ENCODE measurements at regions not wholly inside any gene's neighbourhood (a gene's known extent, or its start where the extent isn't known, plus 50 kb on each side); places are given as distances from the start of the nearest gene placed in this dataset.

DNA sequence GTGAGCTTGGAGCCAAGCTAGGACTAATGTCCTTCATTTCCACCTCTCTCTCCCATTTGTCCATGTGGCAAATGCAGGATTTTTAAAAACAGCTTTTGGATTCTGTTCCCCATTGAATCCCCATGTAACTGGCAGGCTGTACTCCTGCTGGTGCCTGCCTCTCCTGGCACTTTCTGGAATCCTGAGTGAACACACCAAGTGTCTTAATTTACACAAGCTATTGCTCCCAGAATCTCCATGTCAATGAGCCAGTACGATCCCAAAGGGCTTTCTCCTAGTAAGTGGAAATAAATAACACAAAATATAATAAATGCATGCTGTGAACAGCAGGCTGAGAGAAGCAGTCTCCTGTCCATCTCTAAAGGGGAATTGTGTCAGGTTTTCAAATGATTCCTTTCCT lies 88.4 kb upstream of the WWC1 start:
- no peaks in the 10 kb centered on the region for H4K20me1 ChIP-seq (ENCODE audit: control insufficient read depth, insufficient read depth)
- FAIRE-seq (no peak), ATAC-seq (no peak), DNase-seq (ENCODE audit: low read depth, low spot score) (no peak)
- SMC1A ChIA-PET (ENCODE audit: uncharacterized antibody, unreplicated experiment): interaction anchor here (0.6 kb wide), 1 partner anchor 86 kb away, joined by 3 read pairs; no protein-coding TSS in a partner anchor
- no peak overlapping the region for H3K4me2 ChIP-seq (ENCODE audit: control insufficient read depth, insufficient read depth)
- CTCF ChIA-PET: interaction anchor here (0.6 to 2.0 kb wide), 2 partner anchors 17 to 110 kb away, joined by 3 to 8 read pairs; no protein-coding TSS in a partner anchor
- no peak overlapping the region for H3K9ac ChIP-seq (ENCODE audit: control insufficient read depth, insufficient read depth, low read length)
- no peaks in the 10 kb centered on the region for H3K4me1 ChIP-seq (ENCODE audit: control insufficient read depth, insufficient read depth, low read length)
- intact Hi-C loops (cut with micrococcal nuclease; ENCODE audit: unreplicated experiment): no loop called here
- WGBS (ENCODE audit: insufficient coverage, insufficient replicate concordance, low lambda C conversion rate, missing lambda C conversion rate): 4% methylated on average over 1 of the region's 1 CpG
- no peak overlapping the region for H3K4me3 ChIP-seq
- H3K9me3 ChIP-seq (replicated peaks; ENCODE audit: control insufficient read depth, insufficient read depth, low read length): no peaks in the 10 kb centered on the region
- POLR2A ChIA-PET: no interaction called here
- H3K27ac ChIP-seq (ENCODE audit: control insufficient read depth, insufficient read depth): no peak overlapping the region
- TF ChIP-seq PKNOX1 (IDR thresholded peaks at IDR 0.05) (no peak), SPI1 (IDR thresholded peaks at IDR 0.05; ENCODE audit: borderline replicate concordance, insufficient read depth, low read depth, low read length) (no peak), YBX1 (IDR thresholded peaks at IDR 0.05) (no peak), PAX8 (IDR thresholded peaks at IDR 0.05) (no peak), PRDM15 (CRISPR knock-in tag; IDR thresholded peaks at IDR 0.05) (no peak), DPF2 (IDR thresholded peaks at IDR 0.05) (no peak), NBN (IDR thresholded peaks at IDR 0.05) (no peak), FOXK2 (IDR thresholded peaks at IDR 0.05) (no peak), CBX5 (IDR thresholded peaks at IDR 0.05; ENCODE audit: low read depth) (no peak), SRF (IDR thresholded peaks at IDR 0.05; ENCODE audit: low read depth in 2 of 2, low read length in 2 of 2) (no peak), NR2F1 (conservative IDR thresholded peaks at IDR 0.05) (no peak)
- TF ChIP-seq, protein P1, sequence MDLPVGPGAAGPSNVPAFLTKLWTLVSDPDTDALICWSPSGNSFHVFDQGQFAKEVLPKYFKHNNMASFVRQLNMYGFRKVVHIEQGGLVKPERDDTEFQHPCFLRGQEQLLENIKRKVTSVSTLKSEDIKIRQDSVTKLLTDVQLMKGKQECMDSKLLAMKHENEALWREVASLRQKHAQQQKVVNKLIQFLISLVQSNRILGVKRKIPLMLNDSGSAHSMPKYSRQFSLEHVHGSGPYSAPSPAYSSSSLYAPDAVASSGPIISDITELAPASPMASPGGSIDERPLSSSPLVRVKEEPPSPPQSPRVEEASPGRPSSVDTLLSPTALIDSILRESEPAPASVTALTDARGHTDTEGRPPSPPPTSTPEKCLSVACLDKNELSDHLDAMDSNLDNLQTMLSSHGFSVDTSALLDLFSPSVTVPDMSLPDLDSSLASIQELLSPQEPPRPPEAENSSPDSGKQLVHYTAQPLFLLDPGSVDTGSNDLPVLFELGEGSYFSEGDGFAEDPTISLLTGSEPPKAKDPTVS (IDR thresholded peaks at IDR 0.05; ENCODE audit: low read depth, low read length): no peak
- TF ChIP-seq, protein P2, sequence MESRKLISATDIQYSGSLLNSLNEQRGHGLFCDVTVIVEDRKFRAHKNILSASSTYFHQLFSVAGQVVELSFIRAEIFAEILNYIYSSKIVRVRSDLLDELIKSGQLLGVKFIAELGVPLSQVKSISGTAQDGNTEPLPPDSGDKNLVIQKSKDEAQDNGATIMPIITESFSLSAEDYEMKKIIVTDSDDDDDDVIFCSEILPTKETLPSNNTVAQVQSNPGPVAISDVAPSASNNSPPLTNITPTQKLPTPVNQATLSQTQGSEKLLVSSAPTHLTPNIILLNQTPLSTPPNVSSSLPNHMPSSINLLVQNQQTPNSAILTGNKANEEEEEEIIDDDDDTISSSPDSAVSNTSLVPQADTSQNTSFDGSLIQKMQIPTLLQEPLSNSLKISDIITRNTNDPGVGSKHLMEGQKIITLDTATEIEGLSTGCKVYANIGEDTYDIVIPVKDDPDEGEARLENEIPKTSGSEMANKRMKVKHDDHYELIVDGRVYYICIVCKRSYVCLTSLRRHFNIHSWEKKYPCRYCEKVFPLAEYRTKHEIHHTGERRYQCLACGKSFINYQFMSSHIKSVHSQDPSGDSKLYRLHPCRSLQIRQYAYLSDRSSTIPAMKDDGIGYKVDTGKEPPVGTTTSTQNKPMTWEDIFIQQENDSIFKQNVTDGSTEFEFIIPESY (IDR thresholded peaks at IDR 0.05): no peak
- TF ChIP-seq, protein P3, sequence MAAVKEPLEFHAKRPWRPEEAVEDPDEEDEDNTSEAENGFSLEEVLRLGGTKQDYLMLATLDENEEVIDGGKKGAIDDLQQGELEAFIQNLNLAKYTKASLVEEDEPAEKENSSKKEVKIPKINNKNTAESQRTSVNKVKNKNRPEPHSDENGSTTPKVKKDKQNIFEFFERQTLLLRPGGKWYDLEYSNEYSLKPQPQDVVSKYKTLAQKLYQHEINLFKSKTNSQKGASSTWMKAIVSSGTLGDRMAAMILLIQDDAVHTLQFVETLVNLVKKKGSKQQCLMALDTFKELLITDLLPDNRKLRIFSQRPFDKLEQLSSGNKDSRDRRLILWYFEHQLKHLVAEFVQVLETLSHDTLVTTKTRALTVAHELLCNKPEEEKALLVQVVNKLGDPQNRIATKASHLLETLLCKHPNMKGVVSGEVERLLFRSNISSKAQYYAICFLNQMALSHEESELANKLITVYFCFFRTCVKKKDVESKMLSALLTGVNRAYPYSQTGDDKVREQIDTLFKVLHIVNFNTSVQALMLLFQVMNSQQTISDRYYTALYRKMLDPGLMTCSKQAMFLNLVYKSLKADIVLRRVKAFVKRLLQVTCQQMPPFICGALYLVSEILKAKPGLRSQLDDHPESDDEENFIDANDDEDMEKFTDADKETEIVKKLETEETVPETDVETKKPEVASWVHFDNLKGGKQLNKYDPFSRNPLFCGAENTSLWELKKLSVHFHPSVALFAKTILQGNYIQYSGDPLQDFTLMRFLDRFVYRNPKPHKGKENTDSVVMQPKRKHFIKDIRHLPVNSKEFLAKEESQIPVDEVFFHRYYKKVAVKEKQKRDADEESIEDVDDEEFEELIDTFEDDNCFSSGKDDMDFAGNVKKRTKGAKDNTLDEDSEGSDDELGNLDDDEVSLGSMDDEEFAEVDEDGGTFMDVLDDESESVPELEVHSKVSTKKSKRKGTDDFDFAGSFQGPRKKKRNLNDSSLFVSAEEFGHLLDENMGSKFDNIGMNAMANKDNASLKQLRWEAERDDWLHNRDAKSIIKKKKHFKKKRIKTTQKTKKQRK (IDR thresholded peaks at IDR 0.05; ENCODE audit: low read depth, low read length): no peak
- in situ Hi-C loops (cut with MboI): no loop called here
- H3K79me2 ChIP-seq (ENCODE audit: control insufficient read depth, insufficient read depth, low read length): no peaks in the 10 kb centered on the region
- RAD21 ChIA-PET (ENCODE audit: unreplicated experiment): no interaction called here
- BruUV-seq (replicated peaks): no TSS peak
- H3K27me3 ChIP-seq (replicated peaks in 1 of 2; ENCODE audit: control insufficient read depth in 2 of 2, insufficient read depth in 2 of 2, low read length in 1 of 2): no peaks in the 10 kb centered on the region; a peak in 1 of 4 replicates
- no peak overlapping the region for H2AFZ ChIP-seq (ENCODE audit: control insufficient read depth, low read depth, low read length)
- H3K36me3 ChIP-seq (ENCODE audit: control insufficient read depth in 2 of 2, insufficient read depth in 2 of 2, low read length in 1 of 2): no peaks in the 10 kb centered on the region

All from GM12878 (cell line).